Panc1 (cell line): ENCODE measurements at regions not wholly inside any gene's neighbourhood (a gene's known extent, or its start where the extent isn't known, plus 50 kb on each side); places are given as distances from the start of the nearest gene placed in this dataset.

Experiments used
- ATAC-seq: fragments of 200-7000 bp; cut with Tn5 transposase; 2 replicates; pipeline ENCODE4 v1.9.1; 2020; ENCODE audit warnings: mild to moderate bottlenecking, moderate library complexity
- BruUV-seq: library from RNA; stranded (reverse); fragments of 400-500 nt; replicated peaks from 2 replicates; lab custom pipeline; 2021; lab: Mats Ljungman, UMichigan
- CTCF ChIA-PET: fragments of 300-600 bp; sonication (Branson Sonifier 250); formaldehyde crosslinking; loops from one replicate; lab custom pipeline; 2022; ENCODE audit warnings: antibody characterized with exemption; lab: Charles Lee
- POLR2A ChIA-PET: fragments of 300-600 bp; sonication (Branson Sonifier 250); formaldehyde crosslinking; loops from one replicate; lab custom pipeline; 2022; ENCODE audit warnings: antibody characterized with exemption; lab: Charles Lee
- DNase-seq: peaks from one replicate; pipeline ENCODE4 v3.0.0-alpha.2; 2010; ENCODE audit warnings: low read depth, low spot score
- H3K27ac ChIP-seq: 2 replicates; pipeline ENCODE4 v1.5.1; 2011; ENCODE audit warnings: mild to moderate bottlenecking, low read length, inconsistent platforms
- H3K27me3 ChIP-seq: fragments of 200-500 bp; sonication (Bioruptor generic); 2 replicates; pipeline ENCODE4 v1.6.0; 2014; ENCODE audit warnings: low read length, inconsistent platforms; ENCODE audit not compliant: control insufficient read depth, insufficient read depth
- H3K36me3 ChIP-seq: fragments of 200-500 bp; sonication (Bioruptor generic); 2 replicates; pipeline ENCODE4 v1.5.1; 2014; ENCODE audit warnings: inconsistent platforms, mild to moderate bottlenecking, low read length, moderate library complexity; ENCODE audit not compliant: control insufficient read depth, insufficient read depth
- H3K4me1 ChIP-seq: 2 replicates; pipeline ENCODE4 v1.5.1; 2011; ENCODE audit warnings: inconsistent platforms, mild to moderate bottlenecking, low read length, moderate library complexity; ENCODE audit not compliant: control insufficient read depth, insufficient read depth
- H3K4me3 ChIP-seq, 2 experiments: 2 replicates each; pipeline ENCODE4 v1.5.1; 2011 to 2012; ENCODE audit warnings: low read depth in 2 of 2, low read length in 2 of 2, mild to moderate bottlenecking in 2 of 2, inconsistent platforms in 1 of 2, moderate library complexity in 1 of 2
- H3K9me3 ChIP-seq: fragments of 200-500 bp; sonication (Bioruptor generic); 2 replicates; pipeline ENCODE4 v1.5.1; 2014; ENCODE audit warnings: low read depth, mild to moderate bottlenecking, inconsistent platforms, low read length, moderate library complexity; ENCODE audit not compliant: control insufficient read depth, insufficient read depth
- CTCF ChIP-seq: fragments of 450-650 bp; IDR thresholded peaks from 2 replicates; pipeline ENCODE4 v1.5.1; 2017; ENCODE audit warnings: mild to moderate bottlenecking
- POLR2AphosphoS5 ChIP-seq: IDR thresholded peaks from 2 replicates; pipeline ENCODE4 v1.6.1; 2012; ENCODE audit warnings: mild to moderate bottlenecking, low read depth, low read length, moderate library complexity
- REST ChIP-seq, 2 experiments: IDR thresholded peaks; 2 replicates each; pipeline ENCODE4 v1.6.1; 2011 to 2012; ENCODE audit warnings: low read depth in 2 of 2, control low read depth in 1 of 2, low read length in 1 of 2, mild to moderate bottlenecking in 1 of 2, moderate library complexity in 1 of 2; ENCODE audit not compliant: insufficient read depth in 1 of 2
- SIN3A ChIP-seq: IDR thresholded peaks from 2 replicates; pipeline ENCODE4 v1.6.1; 2012; ENCODE audit warnings: low read depth, mild to moderate bottlenecking, low read length, moderate library complexity, borderline replicate concordance; ENCODE audit not compliant: insufficient read depth
- TCF7L2 ChIP-seq: IDR thresholded peaks from 2 replicates; pipeline ENCODE4 v1.6.1; 2011; ENCODE audit warnings: mild to moderate bottlenecking, low read depth, low read length, inconsistent platforms
- in situ Hi-C: cut with HindIII; loops from 2 replicates; pipeline ENCODE4 v1.10.0; 2016; ENCODE audit warnings: low sequenced_read_pairs, low pct_unique_long_range_greater_than_20kb
- intact Hi-C: fragments of 100-400 bp; cut with micrococcal nuclease; formaldehyde crosslinking; loops from one replicate; pipeline ENCODE4 v1.10.0; 2022; ENCODE audit not compliant: unreplicated experiment

GRCh38 chr10:49457686-49458085, 61.8 kb upstream of the DRGX start:
- Histone ChIP-seq H3K9me3 (peaks cover 15% of the 10 kb centered on the region; the same call in 1 of the 2 replicates), H3K36me3 (no peaks in the 10 kb centered on the region), H3K27me3 (no peaks in the 10 kb centered on the region), H3K4me3 (no peak overlapping the region), H3K27ac (no peak overlapping the region), H3K4me1 (no peaks in the 10 kb centered on the region)
- in situ Hi-C loops, result no loop called here
- TSS peak; percentile 35 for BruUV-seq
- ChIA-PET POLR2A (no interaction called here), CTCF (no interaction called here)
- ATAC-seq, result no peak
- TF ChIP-seq CTCF (no peak), POLR2AphosphoS5 (no peak), TCF7L2 (no peak)
- DNase-seq, result no peak
- intact Hi-C loops, result no loop called here

- DNase-seq (no peak), ATAC-seq (no peak)
- POLR2A ChIA-PET, result no interaction called here
- Histone ChIP-seq H3K9me3 (peaks cover 7% of the 10 kb centered on the region; the same call in 1 of the 2 replicates), H3K27me3 (no peaks in the 10 kb centered on the region), H3K27ac (no peak overlapping the region), H3K4me1 (no peaks in the 10 kb centered on the region), H3K4me3 (no peak overlapping the region), H3K36me3 (no peaks in the 10 kb centered on the region)
- BruUV-seq, result no TSS peak
- in situ Hi-C loops (no loop called here), intact Hi-C loops (no loop called here)
- CTCF ChIA-PET, result no interaction called here
- TF ChIP-seq CTCF (no peak), TCF7L2 (no peak), POLR2AphosphoS5 (no peak), REST (IDR thresholded peaks at IDR 0.05; ENCODE audit: insufficient read depth in 1 of 2, low read depth in 2 of 2, low read length in 1 of 2) (no peak), SIN3A (no peak)
These were observed 53.0 kb upstream of the DRGX start for GRCh38 chr10:49448924-49449323.
